ENCODE measurements at regions not wholly inside any gene's neighbourhood (a gene's known extent, or its start where the extent isn't known, plus 50 kb on each side); places are given as distances from the start of the nearest gene placed in this dataset.

DNA sequence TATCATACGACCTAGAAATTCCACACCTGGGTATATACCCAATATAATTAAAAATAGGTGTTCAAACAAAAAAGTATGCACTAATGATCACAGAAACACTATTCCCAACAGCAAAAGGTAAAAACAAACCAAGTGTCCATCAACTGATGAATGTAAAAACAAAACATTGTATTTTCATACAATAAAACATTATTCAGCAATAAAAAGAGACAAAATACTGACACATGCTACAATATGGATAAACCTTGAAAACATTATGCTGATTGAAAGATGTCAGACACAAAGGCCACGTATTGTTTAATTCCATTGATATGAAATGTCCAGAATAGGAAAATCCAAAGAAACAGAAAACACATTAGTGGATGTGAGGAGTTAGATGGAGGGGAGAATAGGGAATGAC lies 71.0 kb downstream of the RPL22L1 start:
- H3K36me3 ChIP-seq (ENCODE audit: insufficient read depth, low read length) = no peaks in the 10 kb centered on the region
- no peak overlapping the region for H3K9ac ChIP-seq (ENCODE audit: low read depth, low read length, poor library complexity, severe bottlenecking)
- TF ChIP-seq, protein P1, sequence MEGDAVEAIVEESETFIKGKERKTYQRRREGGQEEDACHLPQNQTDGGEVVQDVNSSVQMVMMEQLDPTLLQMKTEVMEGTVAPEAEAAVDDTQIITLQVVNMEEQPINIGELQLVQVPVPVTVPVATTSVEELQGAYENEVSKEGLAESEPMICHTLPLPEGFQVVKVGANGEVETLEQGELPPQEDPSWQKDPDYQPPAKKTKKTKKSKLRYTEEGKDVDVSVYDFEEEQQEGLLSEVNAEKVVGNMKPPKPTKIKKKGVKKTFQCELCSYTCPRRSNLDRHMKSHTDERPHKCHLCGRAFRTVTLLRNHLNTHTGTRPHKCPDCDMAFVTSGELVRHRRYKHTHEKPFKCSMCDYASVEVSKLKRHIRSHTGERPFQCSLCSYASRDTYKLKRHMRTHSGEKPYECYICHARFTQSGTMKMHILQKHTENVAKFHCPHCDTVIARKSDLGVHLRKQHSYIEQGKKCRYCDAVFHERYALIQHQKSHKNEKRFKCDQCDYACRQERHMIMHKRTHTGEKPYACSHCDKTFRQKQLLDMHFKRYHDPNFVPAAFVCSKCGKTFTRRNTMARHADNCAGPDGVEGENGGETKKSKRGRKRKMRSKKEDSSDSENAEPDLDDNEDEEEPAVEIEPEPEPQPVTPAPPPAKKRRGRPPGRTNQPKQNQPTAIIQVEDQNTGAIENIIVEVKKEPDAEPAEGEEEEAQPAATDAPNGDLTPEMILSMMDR (conservative IDR thresholded peaks at IDR 0.05; ENCODE audit: low read length) = no peak
- no peak for TF ChIP-seq EZH2phosphoT487 (IDR thresholded peaks at IDR 0.05; ENCODE audit: borderline replicate concordance)
- H3K27me3 ChIP-seq (ENCODE audit: insufficient read depth, low read length, poor library complexity, severe bottlenecking) = no peaks in the 10 kb centered on the region
- no peaks in the 10 kb centered on the region for H3F3A ChIP-seq (ENCODE audit: low read depth)
- 0 out of 2 replicates have a peak, but pooled peaks cover 4% of the 10 kb centered on the region for H3K9me2 ChIP-seq (replicated peaks; ENCODE audit: low read depth, low read length)
- H3K4me1 ChIP-seq (ENCODE audit: insufficient read depth, low read length, poor library complexity, severe bottlenecking) = no peaks in the 10 kb centered on the region
- no peaks in the 10 kb centered on the region for H4K20me1 ChIP-seq (ENCODE audit: insufficient read depth, low read length, poor library complexity, severe bottlenecking)
- no peak overlapping the region for H2AFZ ChIP-seq (ENCODE audit: low read length)
- H3K4me3 ChIP-seq (ENCODE audit: low read length, poor library complexity, severe bottlenecking) = no peak overlapping the region
- H3K9me3 ChIP-seq (ENCODE audit: insufficient read depth, low read depth, low read length) = no peaks in the 10 kb centered on the region
- no peaks in the 10 kb centered on the region for H3K79me2 ChIP-seq (ENCODE audit: insufficient read depth, low read length)
- H3K4me2 ChIP-seq (ENCODE audit: low read depth, low read length, poor library complexity, severe bottlenecking) = no peak overlapping the region

DNA sequence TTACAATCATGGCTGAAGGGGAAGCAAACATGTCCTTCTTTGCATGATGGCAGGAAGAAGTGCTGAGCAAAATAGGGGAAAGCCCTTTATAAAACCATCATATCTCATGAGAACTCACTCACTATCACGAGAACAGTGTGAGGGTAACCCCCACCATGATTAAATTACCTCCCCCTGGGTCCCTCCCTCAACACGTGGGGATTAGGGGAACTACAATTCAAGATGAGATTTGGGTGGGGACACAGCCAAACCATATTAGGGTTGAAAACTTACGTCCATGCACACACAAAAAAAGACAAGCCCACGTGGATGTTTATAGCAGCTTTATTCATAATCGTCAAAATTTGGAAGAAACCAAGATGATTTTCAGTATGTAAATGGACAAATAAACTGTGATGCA lies 72.3 kb downstream of the RPL22L1 start:
- Histone ChIP-seq H4K20me1 (ENCODE audit: insufficient read depth, low read length, poor library complexity, severe bottlenecking) (no peaks in the 10 kb centered on the region), H3K9me2 (replicated peaks; ENCODE audit: low read depth, low read length) (0 out of 2 replicates have a peak, but pooled peaks cover 4% of the 10 kb centered on the region), H3K4me1 (ENCODE audit: insufficient read depth, low read length, poor library complexity, severe bottlenecking) (no peaks in the 10 kb centered on the region), H3K27me3 (ENCODE audit: insufficient read depth, low read length, poor library complexity, severe bottlenecking) (no peaks in the 10 kb centered on the region), H3K4me3 (ENCODE audit: low read length, poor library complexity, severe bottlenecking) (no peak overlapping the region), H3K9me3 (ENCODE audit: insufficient read depth, low read depth, low read length) (no peaks in the 10 kb centered on the region), H3K36me3 (ENCODE audit: insufficient read depth, low read length) (no peaks in the 10 kb centered on the region), H2AFZ (ENCODE audit: low read length) (no peak overlapping the region), H3K9ac (ENCODE audit: low read depth, low read length, poor library complexity, severe bottlenecking) (no peak overlapping the region), H3K4me2 (ENCODE audit: low read depth, low read length, poor library complexity, severe bottlenecking) (no peak overlapping the region), H3K79me2 (ENCODE audit: insufficient read depth, low read length) (no peaks in the 10 kb centered on the region), H3F3A (ENCODE audit: low read depth) (no peaks in the 10 kb centered on the region)
- no peak for TF ChIP-seq EZH2phosphoT487 (IDR thresholded peaks at IDR 0.05; ENCODE audit: borderline replicate concordance)
- TF ChIP-seq, protein P1 (conservative IDR thresholded peaks at IDR 0.05; ENCODE audit: low read length) = no peak

DNA sequence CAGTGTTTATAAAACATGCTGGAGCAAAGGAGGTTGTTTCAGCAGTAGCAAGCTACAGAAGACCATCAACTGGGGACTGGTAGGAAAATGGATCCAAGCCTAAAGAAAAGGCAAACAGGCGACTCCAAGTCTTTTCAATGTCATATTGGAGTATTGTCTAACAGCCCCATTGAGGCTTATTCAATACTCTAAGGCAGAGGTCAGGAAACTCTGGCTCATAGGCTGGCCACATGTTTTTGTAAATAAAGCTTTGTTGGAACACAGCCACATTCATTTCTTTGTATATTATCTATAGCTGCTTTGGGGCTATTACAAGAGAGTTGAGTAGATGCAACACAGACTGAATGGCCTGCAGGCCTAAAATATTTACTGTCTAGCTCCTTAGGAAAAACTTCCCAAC lies 77.5 kb downstream of the RPL22L1 start:
- TF ChIP-seq, protein P1 (conservative IDR thresholded peaks at IDR 0.05; ENCODE audit: low read length) = no peak
- no peak for TF ChIP-seq EZH2phosphoT487 (IDR thresholded peaks at IDR 0.05; ENCODE audit: borderline replicate concordance)
- no peak overlapping the region for H3K4me3 ChIP-seq (ENCODE audit: low read length, poor library complexity, severe bottlenecking)
- no peaks in the 10 kb centered on the region for H4K20me1 ChIP-seq (ENCODE audit: insufficient read depth, low read length, poor library complexity, severe bottlenecking)
- H3K4me1 ChIP-seq (ENCODE audit: insufficient read depth, low read length, poor library complexity, severe bottlenecking) = no peaks in the 10 kb centered on the region
- H3K36me3 ChIP-seq (ENCODE audit: insufficient read depth, low read length) = no peaks in the 10 kb centered on the region
- H2AFZ ChIP-seq (ENCODE audit: low read length) = no peak overlapping the region
- H3K27me3 ChIP-seq (ENCODE audit: insufficient read depth, low read length, poor library complexity, severe bottlenecking) = peaks cover 4% of the 10 kb centered on the region
- H3K9me2 ChIP-seq (replicated peaks; ENCODE audit: low read depth, low read length) = 0 out of 2 replicates have a peak, but pooled peaks cover 4% of the 10 kb centered on the region
- no peaks in the 10 kb centered on the region for H3K9me3 ChIP-seq (ENCODE audit: insufficient read depth, low read depth, low read length)
- no peaks in the 10 kb centered on the region for H3F3A ChIP-seq (ENCODE audit: low read depth)
- no peak overlapping the region for H3K4me2 ChIP-seq (ENCODE audit: low read depth, low read length, poor library complexity, severe bottlenecking)
- H3K79me2 ChIP-seq (ENCODE audit: insufficient read depth, low read length) = no peaks in the 10 kb centered on the region
- H3K9ac ChIP-seq (ENCODE audit: low read depth, low read length, poor library complexity, severe bottlenecking) = no peak overlapping the region
